A549 (cell line): ENCODE measurements at regions not wholly inside any gene's neighbourhood (a gene's known extent, or its start where the extent isn't known, plus 50 kb on each side); places are given as distances from the start of the nearest gene placed in this dataset.

Source experiments
- ATAC-seq, 2 experiments: fragments of 200-7000 bp in 1 of 2; fragments of >200 bp in 1 of 2; cut with Nextera tagmentation in 1 of 2; cut with Tn5 transposase in 1 of 2; 3 replicates each; pipeline versions ENCODE4 v1.8.0 to v1.9.1; 2018 to 2020; ENCODE audit warnings: mild to moderate bottlenecking in 1 of 2, moderate library complexity in 1 of 2
- CTCF ChIA-PET: fragments of 300-600 bp; sonication (Branson Sonifier 250); formaldehyde crosslinking; extraction: SDS; loops from one replicate; lab custom pipeline; 2021; ENCODE audit warnings: antibody characterized with exemption, inconsistent platforms; lab: Yijun Ruan, JAX
- POLR2A ChIA-PET: fragments of 350-600 bp; formaldehyde crosslinking; extraction: SDS; loops from one replicate; lab custom pipeline; 2021; ENCODE audit warnings: antibody characterized with exemption, inconsistent platforms; lab: Yijun Ruan, JAX
- DNase-seq, 2 experiments: peaks; one replicate each; pipeline versions ENCODE4 v3.0.0 to v3.0.0-alpha.2; 2011 to 2016; ENCODE audit warnings: low read depth in 1 of 2, low spot score in 1 of 2
- FAIRE-seq: peaks from 2 replicates; lab custom pipeline; 2011; peaks lifted over from hg19 to GRCh38; lab: Jason Lieb, UNC
- H3K27ac ChIP-seq, 2 experiments: fragments of >200 bp; sonication (Bioruptor Twin); formaldehyde crosslinking; 3 replicates each; pipeline ENCODE4 v1.5.1; 2016 to 2017
- H3K4me1 ChIP-seq: fragments of >200 bp; sonication (Bioruptor Twin); formaldehyde crosslinking; 3 replicates; pipeline ENCODE4 v1.6.1; 2016
- H3K4me2 ChIP-seq: fragments of >200 bp; sonication (Bioruptor Twin); formaldehyde crosslinking; 3 replicates; pipeline ENCODE4 v1.6.1; 2016
- H3K4me3 ChIP-seq: fragments of >200 bp; sonication (Bioruptor Twin); formaldehyde crosslinking; 3 replicates; pipeline ENCODE4 v1.5.1; 2016
- H3K9me3 ChIP-seq: fragments of >200 bp; sonication (Bioruptor Twin); formaldehyde crosslinking; 3 replicates; pipeline ENCODE4 v1.6.1; 2016
- CBX2 ChIP-seq: fragments of 200-600 bp; sonication (generic); IDR thresholded peaks from 2 replicates; pipeline ENCODE4 v1.6.1; 2016; ENCODE audit warnings: low read depth, mild to moderate bottlenecking, borderline replicate concordance
- CHD4 ChIP-seq: fragments of 200-600 bp; sonication (generic); IDR thresholded peaks from 2 replicates; pipeline ENCODE4 v1.6.1; 2016; ENCODE audit warnings: antibody characterized with exemption, mild to moderate bottlenecking, borderline replicate concordance
- EP300 ChIP-seq, 2 experiments: fragments of >200 bp; sonication (Bioruptor Twin); formaldehyde crosslinking; IDR thresholded peaks; 2 replicates in 1 of 2; 3 replicates in 1 of 2; pipeline ENCODE4 v1.6.1; 2016 to 2017
- FOSB ChIP-seq: fragments of 250-450 bp; sonication (Bioruptor Pico); IDR thresholded peaks from 2 replicates; pipeline ENCODE4 v1.5.0; 2020; ENCODE audit warnings: mild to moderate bottlenecking, moderate library complexity
- FOXS1 ChIP-seq: fragments of 250-450 bp; sonication (Bioruptor Pico); IDR thresholded peaks from 2 replicates; pipeline ENCODE4 v1.5.0; 2020; ENCODE audit warnings: mild to moderate bottlenecking, moderate library complexity
- GATA3 ChIP-seq: IDR thresholded peaks from 2 replicates; pipeline ENCODE4 v1.6.1; 2012; ENCODE audit warnings: borderline replicate concordance
- HDAC2 ChIP-seq: fragments of 200-600 bp; sonication (generic); IDR thresholded peaks from 2 replicates; pipeline ENCODE4 v1.6.1; 2016
- HEYL ChIP-seq: fragments of 250-450 bp; sonication (Bioruptor Pico); IDR thresholded peaks from 2 replicates; pipeline ENCODE4 v1.8.0; 2021; ENCODE audit warnings: mild to moderate bottlenecking, moderate library complexity
- HOXA7 ChIP-seq: fragments of 250-450 bp; sonication (Bioruptor Pico); IDR thresholded peaks from 2 replicates; pipeline ENCODE4 v1.5.0; 2020; ENCODE audit warnings: mild to moderate bottlenecking, moderate library complexity
- HOXB13 ChIP-seq: fragments of 250-450 bp; sonication (Bioruptor Pico); IDR thresholded peaks from 2 replicates; pipeline ENCODE4 v1.5.0; 2020; ENCODE audit warnings: low read depth, mild to moderate bottlenecking, moderate library complexity
- HOXB5 ChIP-seq: fragments of 250-450 bp; sonication (Bioruptor Pico); IDR thresholded peaks from 2 replicates; pipeline ENCODE4 v1.5.0; 2020; ENCODE audit warnings: mild to moderate bottlenecking, moderate library complexity
- KDM5A ChIP-seq: fragments of 200-600 bp; sonication (generic); IDR thresholded peaks from 2 replicates; pipeline ENCODE4 v1.6.1; 2016; ENCODE audit warnings: antibody characterized with exemption, mild to moderate bottlenecking
- MAFK ChIP-seq: fragments of 450-650 bp; IDR thresholded peaks from 2 replicates; pipeline ENCODE4 v1.6.1; 2014; ENCODE audit not compliant: partially characterized antibody
- NFE2L2 ChIP-seq: fragments of 150-350 bp; conservative IDR thresholded peaks from 2 replicates; pipeline ENCODE4 v1.6.1; 2014; ENCODE audit warnings: low read length
- NPAS2 ChIP-seq: fragments of 250-450 bp; sonication (Bioruptor Pico); IDR thresholded peaks from 2 replicates; pipeline ENCODE4 v1.8.0; 2022; ENCODE audit warnings: mild to moderate bottlenecking, moderate library complexity, borderline replicate concordance
- NR3C1 ChIP-seq: fragments of >200 bp; sonication (Bioruptor Twin); formaldehyde crosslinking; IDR thresholded peaks from 3 replicates; pipeline ENCODE4 v1.6.1; 2017
- POLR2A ChIP-seq: IDR thresholded peaks from 2 replicates; pipeline ENCODE4 v1.6.1; 2012; ENCODE audit warnings: mild to moderate bottlenecking, low read length
- RCOR1 ChIP-seq: fragments of 150-350 bp; IDR thresholded peaks from 2 replicates; pipeline ENCODE4 v1.6.1; 2014; ENCODE audit warnings: antibody characterized with exemption, low read length, low read depth
- REST ChIP-seq: fragments of 200-600 bp; sonication (generic); IDR thresholded peaks from 2 replicates; pipeline ENCODE4 v1.6.1; 2016; ENCODE audit warnings: antibody characterized with exemption, mild to moderate bottlenecking, moderate library complexity
- SREBF2 ChIP-seq: fragments of 450-650 bp; IDR thresholded peaks from 2 replicates; pipeline ENCODE4 v1.6.1; 2014; ENCODE audit warnings: mild to moderate bottlenecking, moderate library complexity
- TFCP2L1 ChIP-seq: fragments of 250-450 bp; sonication (Bioruptor Pico); IDR thresholded peaks from 2 replicates; pipeline ENCODE4 v1.5.0; 2021; ENCODE audit warnings: mild to moderate bottlenecking
- ZC3H11A ChIP-seq: fragments of 450-650 bp; IDR thresholded peaks from 2 replicates; pipeline ENCODE4 v1.6.1; 2014; ENCODE audit warnings: antibody characterized with exemption, mild to moderate bottlenecking
- WGBS: methylation state at CpG from one replicate; pipeline ENCODE4 v1.1.6; 2017; ENCODE audit errors: missing lambda C conversion rate; 5-methylcytosine and 5-hydroxymethylcytosine counted together
- TF ChIP-seq, protein P1 (sequence below): fragments of >200 bp; sonication (Bioruptor Twin); formaldehyde crosslinking; IDR thresholded peaks from 3 replicates; pipeline ENCODE4 v1.6.1; 2016
- TF ChIP-seq, protein P2 (sequence below): fragments of 450-650 bp; IDR thresholded peaks from 2 replicates; pipeline ENCODE4 v1.6.1; 2014; ENCODE audit warnings: antibody characterized with exemption
- TF ChIP-seq, protein P3 (sequence below): fragments of >200 bp; sonication (Bioruptor Twin); formaldehyde crosslinking; IDR thresholded peaks from 3 replicates; pipeline ENCODE4 v1.5.1; 2016
- TF ChIP-seq, protein P4 (sequence below): IDR thresholded peaks from 2 replicates; pipeline ENCODE4 v1.6.1; 2012

- H3K4me3 ChIP-seq, result no peak overlapping the region
- ChIA-PET CTCF (no interaction called here), POLR2A (no interaction called here)
- no peak for FAIRE-seq
- H3K27ac ChIP-seq, result no peak overlapping the region
- no peaks in the 10 kb centered on the region for H3K4me1 ChIP-seq
- DNase-seq, result no peak
- TF ChIP-seq HOXB13 (CRISPR knock-in tag), result no peak
- TF ChIP-seq HOXB5 (CRISPR knock-in tag), result no peak
- TF ChIP-seq, protein P1, sequence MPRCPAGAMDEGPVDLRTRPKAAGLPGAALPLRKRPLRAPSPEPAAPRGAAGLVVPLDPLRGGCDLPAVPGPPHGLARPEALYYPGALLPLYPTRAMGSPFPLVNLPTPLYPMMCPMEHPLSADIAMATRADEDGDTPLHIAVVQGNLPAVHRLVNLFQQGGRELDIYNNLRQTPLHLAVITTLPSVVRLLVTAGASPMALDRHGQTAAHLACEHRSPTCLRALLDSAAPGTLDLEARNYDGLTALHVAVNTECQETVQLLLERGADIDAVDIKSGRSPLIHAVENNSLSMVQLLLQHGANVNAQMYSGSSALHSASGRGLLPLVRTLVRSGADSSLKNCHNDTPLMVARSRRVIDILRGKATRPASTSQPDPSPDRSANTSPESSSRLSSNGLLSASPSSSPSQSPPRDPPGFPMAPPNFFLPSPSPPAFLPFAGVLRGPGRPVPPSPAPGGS, result no peak
- TF ChIP-seq ZC3H11A, result no peak
- TF ChIP-seq, protein P2, sequence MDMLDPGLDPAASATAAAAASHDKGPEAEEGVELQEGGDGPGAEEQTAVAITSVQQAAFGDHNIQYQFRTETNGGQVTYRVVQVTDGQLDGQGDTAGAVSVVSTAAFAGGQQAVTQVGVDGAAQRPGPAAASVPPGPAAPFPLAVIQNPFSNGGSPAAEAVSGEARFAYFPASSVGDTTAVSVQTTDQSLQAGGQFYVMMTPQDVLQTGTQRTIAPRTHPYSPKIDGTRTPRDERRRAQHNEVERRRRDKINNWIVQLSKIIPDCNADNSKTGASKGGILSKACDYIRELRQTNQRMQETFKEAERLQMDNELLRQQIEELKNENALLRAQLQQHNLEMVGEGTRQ, result no peak
- TF ChIP-seq, protein P3, sequence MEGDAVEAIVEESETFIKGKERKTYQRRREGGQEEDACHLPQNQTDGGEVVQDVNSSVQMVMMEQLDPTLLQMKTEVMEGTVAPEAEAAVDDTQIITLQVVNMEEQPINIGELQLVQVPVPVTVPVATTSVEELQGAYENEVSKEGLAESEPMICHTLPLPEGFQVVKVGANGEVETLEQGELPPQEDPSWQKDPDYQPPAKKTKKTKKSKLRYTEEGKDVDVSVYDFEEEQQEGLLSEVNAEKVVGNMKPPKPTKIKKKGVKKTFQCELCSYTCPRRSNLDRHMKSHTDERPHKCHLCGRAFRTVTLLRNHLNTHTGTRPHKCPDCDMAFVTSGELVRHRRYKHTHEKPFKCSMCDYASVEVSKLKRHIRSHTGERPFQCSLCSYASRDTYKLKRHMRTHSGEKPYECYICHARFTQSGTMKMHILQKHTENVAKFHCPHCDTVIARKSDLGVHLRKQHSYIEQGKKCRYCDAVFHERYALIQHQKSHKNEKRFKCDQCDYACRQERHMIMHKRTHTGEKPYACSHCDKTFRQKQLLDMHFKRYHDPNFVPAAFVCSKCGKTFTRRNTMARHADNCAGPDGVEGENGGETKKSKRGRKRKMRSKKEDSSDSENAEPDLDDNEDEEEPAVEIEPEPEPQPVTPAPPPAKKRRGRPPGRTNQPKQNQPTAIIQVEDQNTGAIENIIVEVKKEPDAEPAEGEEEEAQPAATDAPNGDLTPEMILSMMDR, result no peak
- no peak for TF ChIP-seq EP300 (IDR thresholded peaks at IDR 0.05)
- no peak for TF ChIP-seq GATA3
- no peak for TF ChIP-seq FOSB (CRISPR knock-in tag)
- TF ChIP-seq POLR2A, result no peak
- TF ChIP-seq KDM5A, result no peak
- no peak for TF ChIP-seq TFCP2L1 (CRISPR knock-in tag)
- TF ChIP-seq HEYL (CRISPR knock-in tag), result no peak
- TF ChIP-seq NR3C1, result no peak
- TF ChIP-seq, protein P4, sequence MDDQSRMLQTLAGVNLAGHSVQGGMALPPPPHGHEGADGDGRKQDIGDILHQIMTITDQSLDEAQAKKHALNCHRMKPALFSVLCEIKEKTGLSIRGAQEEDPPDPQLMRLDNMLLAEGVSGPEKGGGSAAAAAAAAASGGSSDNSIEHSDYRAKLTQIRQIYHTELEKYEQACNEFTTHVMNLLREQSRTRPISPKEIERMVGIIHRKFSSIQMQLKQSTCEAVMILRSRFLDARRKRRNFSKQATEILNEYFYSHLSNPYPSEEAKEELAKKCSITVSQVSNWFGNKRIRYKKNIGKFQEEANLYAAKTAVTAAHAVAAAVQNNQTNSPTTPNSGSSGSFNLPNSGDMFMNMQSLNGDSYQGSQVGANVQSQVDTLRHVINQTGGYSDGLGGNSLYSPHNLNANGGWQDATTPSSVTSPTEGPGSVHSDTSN, result no peak
- no peak for TF ChIP-seq RCOR1
- TF ChIP-seq SREBF2, result no peak
- no peak for TF ChIP-seq FOXS1
- no peak for ATAC-seq
- H3K4me2 ChIP-seq, result no peak overlapping the region
- no peaks in the 10 kb centered on the region; the same call in 2 of the 3 replicates for H3K9me3 ChIP-seq
Observed at GRCh38 chr12:60844101-60844500, 1248.3 kb downstream of the SLC16A7 start.

- Histone ChIP-seq H3K4me3 (no peak overlapping the region), H3K4me2 (no peak overlapping the region), H3K27ac (no peak overlapping the region), H3K4me1 (no peaks in the 10 kb centered on the region), H3K9me3 (no peaks in the 10 kb centered on the region)
- FAIRE-seq (no peak), ATAC-seq (no peak), DNase-seq (no peak)
- whole genome bisulfite sequencing, result 12% methylated on average over 1 of the region's 1 CpG
- ChIA-PET POLR2A (no interaction called here), CTCF (interaction anchor here (1.0 kb wide), 1 partner anchor 18 kb away, joined by 3 read pairs; no protein-coding TSS in a partner anchor)
- no peak for TF ChIP-seq CHD4
- TF ChIP-seq HDAC2, result no peak
- TF ChIP-seq NFE2L2, result no peak
- no peak for TF ChIP-seq REST
- TF ChIP-seq HOXA7 (CRISPR knock-in tag), result no peak
- TF ChIP-seq NPAS2, result no peak
- TF ChIP-seq CBX2, result no peak
- TF ChIP-seq MAFK, result no peak
Observed at GRCh38 chr12:60844875-60845274, 1249.0 kb downstream of the SLC16A7 start.
